Middle frontal gyrus (tissue), 1 donor: ENCODE measurements at regions not wholly inside any gene's neighbourhood (a gene's known extent, or its start where the extent isn't known, plus 50 kb on each side); places are given as distances from the start of the nearest gene placed in this dataset.
"Not testable (repeated sequence)": the region's sequence is repeated elsewhere in the genome, so short reads cannot be mapped to it uniquely, and the experiment has no call there.

Experiments used
- DNase-seq: peaks from one replicate; pipeline ENCODE4 v3.0.0-alpha.2; 2015; ENCODE audit warnings: low spot score; ENCODE audit errors: extremely low spot score

GRCh38 chr4:117907646-117908045 lies 126.6 kb upstream of the NDST3 start:
- no peak for DNase-seq

GRCh38 chr4:117908306-117909207 lies 125.7 kb upstream of the NDST3 start:
- no peak for DNase-seq

GRCh38 chr4:117916728-117917127 lies 117.6 kb upstream of the NDST3 start:
- no peak for DNase-seq

GRCh38 chr4:117922311-117922710 lies 112.0 kb upstream of the NDST3 start:
- not testable (repeated sequence) for DNase-seq

- DNase-seq, result not testable (repeated sequence)
These were observed 106.5 kb upstream of the NDST3 start for GRCh38 chr4:117927823-117928222.

- no peak for DNase-seq
These were observed 92.7 kb upstream of the NDST3 start for GRCh38 chr4:117941611-117942010.

- no peak for DNase-seq
These were observed 84.7 kb upstream of the NDST3 start for GRCh38 chr4:117949621-117950020.

GRCh38 chr4:117957571-117957970 lies 76.7 kb upstream of the NDST3 start:
- no peak for DNase-seq

- DNase-seq, result peak; percentile 22
These were observed 68.7 kb upstream of the NDST3 start for GRCh38 chr4:117965622-117966021.

- DNase-seq, result no peak
These were observed 65.7 kb upstream of the NDST3 start for GRCh38 chr4:117968606-117969005.

GRCh38 chr4:117971403-117971802 lies 62.9 kb upstream of the NDST3 start:
- no peak for DNase-seq

GRCh38 chr4:117983541-117984365 lies 50.5 kb upstream of the NDST3 start:
- DNase-seq, result no peak

- DNase-seq, result no peak
These were observed 50.0 kb upstream of the NDST3 start for GRCh38 chr4:117984366-117984680.
